ENCODE measurements at regions not wholly inside any gene's neighbourhood (a gene's known extent, or its start where the extent isn't known, plus 50 kb on each side); places are given as distances from the start of the nearest gene placed in this dataset.
"Not testable (repeated sequence)": the region's sequence is repeated elsewhere in the genome, so short reads cannot be mapped to it uniquely, and the experiment has no call there.

- no peaks in the 10 kb centered on the region for H3K9me3 ChIP-seq
- no peaks in the 10 kb centered on the region for H3K27me3 ChIP-seq
- DNase-seq (ENCODE audit: low spot score): no peak
- H3K4me3 ChIP-seq: no peak overlapping the region
- H3K4me1 ChIP-seq: peaks cover 0 to 16% of the 10 kb centered on the region in 2 donors
- H3K36me3 ChIP-seq: no peaks in the 10 kb centered on the region
- TF ChIP-seq CTCF (IDR thresholded peaks at IDR 0.05): no peak
- H3K27ac ChIP-seq: no peak overlapping the region
Measured at GRCh38 chr1:93764366-93764750, 82.7 kb upstream of the BCAR3 start.

DNA sequence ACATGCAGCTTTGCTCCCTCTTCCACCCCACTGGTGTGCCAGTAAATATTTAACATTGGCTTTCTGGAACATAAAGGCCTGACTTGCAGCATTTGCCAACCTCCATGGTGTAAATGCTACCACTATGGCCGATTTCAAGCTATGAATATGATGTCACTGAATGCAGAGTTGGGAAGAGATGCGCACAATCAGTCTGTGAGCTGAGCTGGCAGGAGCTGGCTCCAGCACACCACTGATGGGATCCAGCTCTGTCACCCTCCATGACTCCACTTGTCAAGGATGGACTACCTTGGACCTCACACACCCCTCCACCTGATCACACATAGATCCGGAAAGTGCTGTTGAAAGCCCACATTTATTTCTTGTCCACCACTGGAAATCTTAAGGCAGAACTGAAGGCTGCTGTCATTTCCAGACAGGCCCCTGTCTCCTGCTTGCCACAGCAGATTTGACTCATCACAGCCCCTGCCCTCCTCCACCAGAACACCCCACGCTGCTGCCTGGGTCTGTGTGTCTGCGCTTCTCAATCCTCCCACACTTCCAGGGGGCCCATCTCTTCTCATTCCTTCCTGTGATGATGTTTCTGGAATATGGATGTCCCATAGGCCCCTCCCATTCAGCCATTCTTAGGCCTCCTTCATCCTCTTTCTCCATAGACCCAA is 82.2 kb upstream of the BCAR3 start:
- Histone ChIP-seq H3K9me3 (no peaks in the 10 kb centered on the region), H3K36me3 (no peaks in the 10 kb centered on the region), H3K27me3 (no peaks in the 10 kb centered on the region), H3K27ac (no peak overlapping the region), H3K4me3 (no peak overlapping the region), H3K4me1 (peaks cover 0 to 15% of the 10 kb centered on the region in 2 donors)
- no peak for TF ChIP-seq CTCF (IDR thresholded peaks at IDR 0.05)
- no peak for DNase-seq (ENCODE audit: low spot score)

GRCh38 chr1:93758842-93759515 is 77.3 kb upstream of the BCAR3 start:
- no peaks in the 10 kb centered on the region for H3K9me3 ChIP-seq
- no peaks in the 10 kb centered on the region for H3K36me3 ChIP-seq
- H3K4me1 ChIP-seq: peaks cover 0 to 4% of the 10 kb centered on the region in 2 donors
- no peaks in the 10 kb centered on the region for H3K27me3 ChIP-seq
- DNase-seq (ENCODE audit: low spot score): peak; percentile 72
- no peak overlapping the region for H3K27ac ChIP-seq
- TF ChIP-seq CTCF (IDR thresholded peaks at IDR 0.05): no peak
- H3K4me3 ChIP-seq: no peak overlapping the region

- no peak for DNase-seq (ENCODE audit: low spot score)
- Histone ChIP-seq H3K4me1 (peaks cover 0 to 5% of the 10 kb centered on the region in 2 donors), H3K9me3 (no peaks in the 10 kb centered on the region), H3K4me3 (no peak overlapping the region), H3K36me3 (no peaks in the 10 kb centered on the region), H3K27me3 (no peaks in the 10 kb centered on the region), H3K27ac (no peak overlapping the region)
- TF ChIP-seq CTCF (IDR thresholded peaks at IDR 0.05): no peak
Measured at GRCh38 chr1:93757256-93758036, 75.8 kb upstream of the BCAR3 start.

- no peaks in the 10 kb centered on the region for H3K9me3 ChIP-seq
- H3K4me3 ChIP-seq: no peak overlapping the region
- peaks cover 0 to 12% of the 10 kb centered on the region in 2 donors for H3K4me1 ChIP-seq
- DNase-seq (ENCODE audit: low spot score): no peak
- H3K27ac ChIP-seq: no peak overlapping the region
- H3K27me3 ChIP-seq: no peaks in the 10 kb centered on the region
- H3K36me3 ChIP-seq: no peaks in the 10 kb centered on the region
- TF ChIP-seq CTCF (IDR thresholded peaks at IDR 0.05): no peak
Measured at GRCh38 chr1:93756657-93757056, 75.0 kb upstream of the BCAR3 start.

GRCh38 chr1:93755251-93755715 is 73.6 kb upstream of the BCAR3 start:
- not testable (repeated sequence) for H3K36me3 ChIP-seq; H3K27me3 ChIP-seq; H3K9me3 ChIP-seq; H3K4me3 ChIP-seq; H3K27ac ChIP-seq; DNase-seq (ENCODE audit: low spot score)
- H3K4me1 ChIP-seq: peaks cover 0 to 25% of the 10 kb centered on the region in 2 donors
